ENCODE measurements at regions not wholly inside any gene's neighbourhood (a gene's known extent, or its start where the extent isn't known, plus 50 kb on each side); places are given as distances from the start of the nearest gene placed in this dataset.

GRCh38 chr21:38881131-38881530 is 75.4 kb downstream of the ETS2 start:
- TF ChIP-seq GATA3 (IDR thresholded peaks at IDR 0.05; ENCODE audit: low read depth, low read length), result no peak
- no peak for TF ChIP-seq GATA2 (IDR thresholded peaks at IDR 0.05; ENCODE audit: low read depth, low read length)

GRCh38 chr21:38880577-38880966 is 74.8 kb downstream of the ETS2 start:
- TF ChIP-seq GATA2 (IDR thresholded peaks at IDR 0.05; ENCODE audit: low read depth, low read length) (no peak), GATA3 (IDR thresholded peaks at IDR 0.05; ENCODE audit: low read depth, low read length) (no peak)

GRCh38 chr21:38879912-38880576 is 74.3 kb downstream of the ETS2 start:
- no peak for TF ChIP-seq GATA3 (IDR thresholded peaks at IDR 0.05; ENCODE audit: low read depth, low read length)
- no peak for TF ChIP-seq GATA2 (IDR thresholded peaks at IDR 0.05; ENCODE audit: low read depth, low read length)

GRCh38 chr21:38878379-38879179 is 72.8 kb downstream of the ETS2 start:
- TF ChIP-seq GATA3 (IDR thresholded peaks at IDR 0.05; ENCODE audit: low read depth, low read length) (no peak), GATA2 (IDR thresholded peaks at IDR 0.05; ENCODE audit: low read depth, low read length) (no peak)

GRCh38 chr21:38875694-38876492 is 70.2 kb downstream of the ETS2 start:
- TF ChIP-seq GATA3 (IDR thresholded peaks at IDR 0.05; ENCODE audit: low read depth, low read length) (no peak), GATA2 (IDR thresholded peaks at IDR 0.05; ENCODE audit: low read depth, low read length) (no peak)

Measured in SH-SY5Y (cell line).